WTC11 (cell line): ENCODE measurements at regions not wholly inside any gene's neighbourhood (a gene's known extent, or its start where the extent isn't known, plus 50 kb on each side); places are given as distances from the start of the nearest gene placed in this dataset.

Source experiments
- ATAC-seq: fragments of 200-7000 bp; cut with Tn5 transposase; 2 replicates; pipeline ENCODE4 v1.10.0; 2021; ENCODE audit warnings: mild to moderate bottlenecking, moderate library complexity
- CTCF ChIA-PET: fragments of 300-600 bp; sonication (Branson Sonifier 250); formaldehyde crosslinking; loops from one replicate; lab custom pipeline; 2021; ENCODE audit warnings: antibody characterized with exemption; lab: Charles Lee
- POLR2A ChIA-PET: fragments of 350-600 bp; sonication (Branson Sonifier 250); formaldehyde crosslinking; loops from one replicate; lab custom pipeline; 2021; ENCODE audit warnings: antibody characterized with exemption; lab: Charles Lee
- DNase-seq: peaks from one replicate; pipeline ENCODE4 v3.0.0; 2021; ENCODE audit warnings: low spot score
- H3K27ac Mint-ChIP-seq: 2 replicates; pipeline ENCODE4 v1.8.0; 2021; ENCODE audit warnings: mixed read lengths
- H3K27me3 Mint-ChIP-seq: 2 replicates; pipeline ENCODE4 v1.8.0; 2021; ENCODE audit warnings: low read depth, mild to moderate bottlenecking, moderate library complexity, mixed read lengths
- H3K36me3 Mint-ChIP-seq: 2 replicates; pipeline ENCODE4 v1.8.0; 2021; ENCODE audit warnings: mixed read lengths
- H3K4me1 Mint-ChIP-seq: 2 replicates; pipeline ENCODE4 v1.8.0; 2022; ENCODE audit warnings: mixed read lengths
- H3K4me3 Mint-ChIP-seq: 2 replicates; pipeline ENCODE4 v1.8.0; 2021; ENCODE audit warnings: mild to moderate bottlenecking, moderate library complexity, mixed read lengths
- H3K9me3 Mint-ChIP-seq: 2 replicates; pipeline ENCODE4 v1.8.0; 2021; ENCODE audit warnings: mixed read lengths
- CBFB ChIP-seq: sonication (generic); formaldehyde crosslinking; IDR thresholded peaks from 2 replicates; pipeline ENCODE4 v1.8.1; 2022; ENCODE audit warnings: mild to moderate bottlenecking, low read depth, missing genetic modification reagents
- FOXK1 ChIP-seq: sonication (generic); formaldehyde crosslinking; IDR thresholded peaks from 2 replicates; pipeline ENCODE4 v1.8.0; 2022; ENCODE audit warnings: mild to moderate bottlenecking, moderate library complexity, missing genetic modification reagents
- GABPB1 ChIP-seq: sonication (generic); formaldehyde crosslinking; IDR thresholded peaks from 2 replicates; pipeline ENCODE4 v1.8.1; 2023; ENCODE audit warnings: mild to moderate bottlenecking, missing genetic modification reagents
- JUN ChIP-seq: sonication (generic); formaldehyde crosslinking; IDR thresholded peaks from 2 replicates; pipeline ENCODE4 v1.8.0; 2023; ENCODE audit warnings: mild to moderate bottlenecking, missing genetic modification reagents
- MXD4 ChIP-seq: fragments of 250-450 bp; sonication (Bioruptor Pico); IDR thresholded peaks from 2 replicates; pipeline ENCODE4 v1.8.0; 2021; ENCODE audit warnings: mild to moderate bottlenecking, moderate library complexity, borderline replicate concordance
- NFATC4 ChIP-seq: fragments of 250-450 bp; sonication (Bioruptor Pico); IDR thresholded peaks from 2 replicates; pipeline ENCODE4 v1.9.0; 2021; ENCODE audit warnings: mild to moderate bottlenecking
- PRRX2 ChIP-seq: fragments of 250-450 bp; sonication (Bioruptor Pico); IDR thresholded peaks from 2 replicates; pipeline ENCODE4 v1.8.0; 2021; ENCODE audit warnings: mild to moderate bottlenecking
- RELA ChIP-seq: sonication (generic); formaldehyde crosslinking; IDR thresholded peaks from 2 replicates; pipeline ENCODE4 v1.8.1; 2022; ENCODE audit warnings: missing genetic modification reagents, mild to moderate bottlenecking, borderline replicate concordance
- SMAD3 ChIP-seq: sonication (generic); formaldehyde crosslinking; IDR thresholded peaks from 2 replicates; pipeline ENCODE4 v1.8.0; 2022; ENCODE audit warnings: missing genetic modification reagents, mild to moderate bottlenecking, borderline replicate concordance
- SOX15 ChIP-seq: fragments of 250-450 bp; sonication (Bioruptor Pico); IDR thresholded peaks from 2 replicates; pipeline ENCODE4 v1.9.0; 2021; ENCODE audit warnings: mild to moderate bottlenecking
- SP1 ChIP-seq: sonication (generic); formaldehyde crosslinking; conservative IDR thresholded peaks from 2 replicates; pipeline ENCODE4 v1.8.1; 2022; ENCODE audit warnings: missing genetic modification reagents
- TCF7 ChIP-seq: sonication (generic); formaldehyde crosslinking; IDR thresholded peaks from 2 replicates; pipeline ENCODE4 v1.8.0; 2022; ENCODE audit warnings: mild to moderate bottlenecking, low read depth, missing genetic modification reagents, moderate library complexity
- TEAD1 ChIP-seq: sonication (generic); formaldehyde crosslinking; IDR thresholded peaks from 2 replicates; pipeline ENCODE4 v1.8.0; 2022; ENCODE audit warnings: mild to moderate bottlenecking, missing genetic modification reagents
- ZNF121 ChIP-seq: sonication (generic); formaldehyde crosslinking; IDR thresholded peaks from 2 replicates; pipeline ENCODE4 v1.8.0; 2023; ENCODE audit warnings: missing genetic modification reagents
- ZNF317 ChIP-seq: sonication (generic); formaldehyde crosslinking; IDR thresholded peaks from 2 replicates; pipeline ENCODE4 v1.8.1; 2023; ENCODE audit warnings: low read depth, mild to moderate bottlenecking, moderate library complexity, missing genetic modification reagents, borderline replicate concordance
- ZNF396 ChIP-seq: fragments of 250-450 bp; sonication (Bioruptor Pico); IDR thresholded peaks from 2 replicates; pipeline ENCODE4 v1.8.0; 2021; ENCODE audit warnings: mild to moderate bottlenecking, moderate library complexity, borderline replicate concordance
- ZNF423 ChIP-seq: fragments of 250-450 bp; sonication (Bioruptor Pico); IDR thresholded peaks from 2 replicates; pipeline ENCODE4 v2.1.2; 2022; ENCODE audit warnings: mild to moderate bottlenecking, moderate library complexity
- TF ChIP-seq, protein P1 (sequence below): fragments of 250-450 bp; sonication (Bioruptor Pico); IDR thresholded peaks from 2 replicates; pipeline ENCODE4 v2.1.2; 2022; ENCODE audit warnings: mild to moderate bottlenecking, moderate library complexity
- TF ChIP-seq, protein P2 (sequence below): fragments of 250-450 bp; sonication (Bioruptor Pico); IDR thresholded peaks from 2 replicates; pipeline ENCODE4 v1.8.0; 2021; ENCODE audit warnings: mild to moderate bottlenecking
- TF ChIP-seq, protein P3 (sequence below): fragments of 250-450 bp; sonication (Bioruptor Pico); conservative IDR thresholded peaks from 2 replicates; pipeline ENCODE4 v1.9.0; 2021; ENCODE audit warnings: mild to moderate bottlenecking

DNA sequence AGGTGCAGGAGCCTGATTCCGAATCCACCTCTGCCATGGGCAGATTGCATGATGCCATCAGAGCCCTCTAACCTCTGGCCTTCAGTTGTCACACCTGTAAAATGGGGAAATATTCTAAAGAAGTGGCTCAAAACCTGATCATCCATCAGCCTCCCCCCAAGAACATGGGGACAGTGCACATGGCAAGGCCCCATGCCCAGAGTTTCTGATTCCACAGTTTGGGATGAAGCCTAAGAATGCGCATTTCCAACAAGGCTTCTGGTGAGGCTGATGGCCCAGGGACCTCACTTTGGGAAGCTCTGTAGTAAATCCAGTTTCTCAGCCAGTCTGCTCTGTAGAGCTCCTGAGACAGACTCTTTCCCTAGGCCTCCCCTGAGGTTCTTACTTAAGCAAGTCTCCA is 119.9 kb upstream of the CD93 start (continued):
- TF ChIP-seq CBFB (CRISPR knock-in tag): no peak
- no peak for TF ChIP-seq PRRX2 (CRISPR knock-in tag)
- TF ChIP-seq GABPB1 (CRISPR knock-in tag): no peak
- TF ChIP-seq JUN (CRISPR knock-in tag): no peak
- no peak for TF ChIP-seq FOXK1
- no peak for TF ChIP-seq RELA (CRISPR knock-in tag)
- no peak for TF ChIP-seq SMAD3 (CRISPR knock-in tag)
- no peak for TF ChIP-seq TCF7

DNA sequence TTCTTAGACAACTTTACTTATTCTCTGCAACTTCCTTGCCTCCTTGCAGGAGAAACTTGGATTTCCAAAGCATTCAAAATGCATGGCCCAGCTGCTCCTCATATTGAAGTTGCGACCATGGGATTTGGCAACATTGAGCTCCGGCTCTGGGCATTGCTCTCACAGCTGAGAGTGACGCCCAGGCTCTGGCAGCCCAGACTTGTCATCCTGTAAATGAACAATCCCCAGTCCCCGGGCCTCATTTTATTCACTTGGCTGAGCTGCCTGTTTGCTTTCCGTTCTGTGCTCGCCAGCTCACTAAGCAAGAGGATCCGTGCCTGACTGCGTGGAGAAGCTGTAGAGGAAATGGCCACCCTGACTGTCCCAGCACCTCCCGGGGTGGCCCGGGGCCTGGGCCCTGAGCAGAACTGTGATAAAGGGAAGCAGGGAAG is 119.5 kb upstream of the CD93 start:
- Mint-ChIP-seq H3K4me1 (peaks cover 30% of the 10 kb centered on the region), H3K27me3 (peaks cover 35% of the 10 kb centered on the region), H3K36me3 (no peaks in the 10 kb centered on the region), H3K27ac (no peak overlapping the region), H3K9me3 (no peaks in the 10 kb centered on the region), H3K4me3 (peak overlapping the region; percentile 5)
- ChIA-PET POLR2A (no interaction called here), CTCF (interaction anchor here (0.8 to 3.1 kb wide), 15 partner anchors 16 to 1147 kb away, joined by 3 to 31 read pairs (median 4); no protein-coding TSS in a partner anchor)
- TF ChIP-seq CBFB (CRISPR knock-in tag) (no peak), ZNF121 (CRISPR knock-in tag) (no peak), SP1 (no peak)
- ATAC-seq (peak; percentile 40), DNase-seq (peak; percentile 26)

DNA sequence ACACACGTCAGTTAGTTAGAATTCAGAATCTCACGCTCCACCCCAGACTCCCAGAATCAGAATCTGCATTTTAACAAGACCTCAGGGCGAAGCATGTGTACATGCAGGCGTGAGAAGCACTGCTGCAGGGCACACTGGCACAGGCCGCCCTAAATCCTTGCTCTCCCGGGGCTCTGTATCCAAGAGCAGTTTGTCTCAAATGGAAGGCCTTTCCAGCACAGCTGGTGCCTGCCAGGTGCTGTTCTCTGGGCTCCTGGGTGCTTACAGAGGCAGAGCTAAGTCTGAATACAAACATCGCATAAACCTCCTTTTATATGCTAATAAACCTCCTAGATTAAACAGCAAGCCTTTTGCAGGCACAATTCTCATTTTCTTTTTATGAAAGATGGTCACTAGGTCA is 119.1 kb upstream of the CD93 start:
- H3K27me3 Mint-ChIP-seq: peaks cover 33% of the 10 kb centered on the region
- no peak for DNase-seq
- H3K9me3 Mint-ChIP-seq: no peaks in the 10 kb centered on the region
- peak; percentile 50 for ATAC-seq
- CTCF ChIA-PET: interaction anchor here (0.7 to 3.1 kb wide), 15 partner anchors 18 to 1147 kb away, joined by 3 to 31 read pairs (median 4); no protein-coding TSS in a partner anchor
- peak; percentile 14; the same call in 1 of the 2 replicates for TF ChIP-seq ZNF423 (CRISPR knock-in tag)
- no peak for TF ChIP-seq ZNF396 (CRISPR knock-in tag)
- H3K36me3 Mint-ChIP-seq: no peaks in the 10 kb centered on the region
- H3K27ac Mint-ChIP-seq: no peak overlapping the region
- peaks cover 30% of the 10 kb centered on the region for H3K4me1 Mint-ChIP-seq
- POLR2A ChIA-PET: no interaction called here
- peak overlapping the region; percentile 5 for H3K4me3 Mint-ChIP-seq

DNA sequence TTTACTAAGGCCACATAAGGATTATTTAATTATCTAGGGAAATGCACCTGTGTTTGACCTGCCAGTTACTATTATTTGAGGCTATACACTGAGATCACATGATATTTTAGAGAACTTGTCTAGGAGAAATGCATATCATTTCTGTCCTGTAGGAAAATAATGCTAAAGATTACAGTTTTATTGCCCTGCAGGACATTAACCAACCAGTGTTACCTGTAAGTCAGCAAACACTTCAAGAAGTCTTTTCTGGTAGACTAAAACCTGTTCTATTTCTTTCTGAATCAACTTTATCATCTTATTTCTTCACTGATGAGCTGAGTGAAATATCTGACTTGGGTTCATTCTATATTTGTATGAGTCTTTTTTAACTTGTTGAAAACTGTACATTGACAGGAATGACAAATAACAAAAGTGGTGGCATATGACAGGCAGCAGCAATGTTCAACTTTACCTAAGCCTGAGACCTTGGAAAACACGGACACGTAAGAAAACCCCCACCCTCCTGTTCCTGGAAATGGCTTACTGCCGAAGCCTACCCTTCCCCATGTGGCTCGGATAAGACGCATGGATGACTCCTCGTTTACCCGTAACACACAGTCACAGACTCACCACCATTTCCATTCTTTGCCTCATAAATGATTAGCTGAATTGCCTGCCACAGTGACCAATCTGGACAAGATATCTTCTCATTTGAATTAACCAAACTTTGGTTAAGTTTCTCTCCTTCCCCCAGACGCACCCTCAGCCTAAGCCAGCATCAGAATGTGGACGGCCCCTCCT is 118.0 kb upstream of the CD93 start:
- Mint-ChIP-seq H3K27me3 (peaks cover 25% of the 10 kb centered on the region), H3K4me3 (0 out of 2 replicates have a peak overlapping the region, but pooled peaks have one; percentile 16)
- CTCF ChIA-PET: interaction anchor here (2.4 to 2.7 kb wide), 3 partner anchors 31 to 153 kb away, joined by 12 to 31 read pairs (median 15); no protein-coding TSS in a partner anchor

More for the DNA sequence above, 118.0 kb upstream of the CD93 start:
- Mint-ChIP-seq H3K9me3 (no peaks in the 10 kb centered on the region), H3K4me1 (peaks cover 30% of the 10 kb centered on the region), H3K36me3 (no peaks in the 10 kb centered on the region), H3K27ac (no peak overlapping the region)
- TF ChIP-seq JUN (CRISPR knock-in tag): no peak
- TF ChIP-seq MXD4 (CRISPR knock-in tag): no peak
- TF ChIP-seq, protein P1, sequence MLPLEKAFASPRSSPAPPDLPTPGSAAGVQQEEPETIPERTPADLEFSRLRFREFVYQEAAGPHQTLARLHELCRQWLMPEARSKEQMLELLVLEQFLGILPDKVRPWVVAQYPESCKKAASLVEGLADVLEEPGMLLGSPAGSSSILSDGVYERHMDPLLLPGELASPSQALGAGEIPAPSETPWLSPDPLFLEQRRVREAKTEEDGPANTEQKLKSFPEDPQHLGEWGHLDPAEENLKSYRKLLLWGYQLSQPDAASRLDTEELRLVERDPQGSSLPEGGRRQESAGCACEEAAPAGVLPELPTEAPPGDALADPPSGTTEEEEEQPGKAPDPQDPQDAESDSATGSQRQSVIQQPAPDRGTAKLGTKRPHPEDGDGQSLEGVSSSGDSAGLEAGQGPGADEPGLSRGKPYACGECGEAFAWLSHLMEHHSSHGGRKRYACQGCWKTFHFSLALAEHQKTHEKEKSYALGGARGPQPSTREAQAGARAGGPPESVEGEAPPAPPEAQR (CRISPR knock-in tag): no peak
- no peak for TF ChIP-seq SOX15
- no peak for TF ChIP-seq PRRX2 (CRISPR knock-in tag)
- TF ChIP-seq, protein P2, sequence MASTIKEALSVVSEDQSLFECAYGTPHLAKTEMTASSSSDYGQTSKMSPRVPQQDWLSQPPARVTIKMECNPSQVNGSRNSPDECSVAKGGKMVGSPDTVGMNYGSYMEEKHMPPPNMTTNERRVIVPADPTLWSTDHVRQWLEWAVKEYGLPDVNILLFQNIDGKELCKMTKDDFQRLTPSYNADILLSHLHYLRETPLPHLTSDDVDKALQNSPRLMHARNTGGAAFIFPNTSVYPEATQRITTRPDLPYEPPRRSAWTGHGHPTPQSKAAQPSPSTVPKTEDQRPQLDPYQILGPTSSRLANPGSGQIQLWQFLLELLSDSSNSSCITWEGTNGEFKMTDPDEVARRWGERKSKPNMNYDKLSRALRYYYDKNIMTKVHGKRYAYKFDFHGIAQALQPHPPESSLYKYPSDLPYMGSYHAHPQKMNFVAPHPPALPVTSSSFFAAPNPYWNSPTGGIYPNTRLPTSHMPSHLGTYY: no peak
- no peak for TF ChIP-seq TEAD1
- no peak for TF ChIP-seq RELA (CRISPR knock-in tag)
- no peak for TF ChIP-seq ZNF317
- TF ChIP-seq, protein P3, sequence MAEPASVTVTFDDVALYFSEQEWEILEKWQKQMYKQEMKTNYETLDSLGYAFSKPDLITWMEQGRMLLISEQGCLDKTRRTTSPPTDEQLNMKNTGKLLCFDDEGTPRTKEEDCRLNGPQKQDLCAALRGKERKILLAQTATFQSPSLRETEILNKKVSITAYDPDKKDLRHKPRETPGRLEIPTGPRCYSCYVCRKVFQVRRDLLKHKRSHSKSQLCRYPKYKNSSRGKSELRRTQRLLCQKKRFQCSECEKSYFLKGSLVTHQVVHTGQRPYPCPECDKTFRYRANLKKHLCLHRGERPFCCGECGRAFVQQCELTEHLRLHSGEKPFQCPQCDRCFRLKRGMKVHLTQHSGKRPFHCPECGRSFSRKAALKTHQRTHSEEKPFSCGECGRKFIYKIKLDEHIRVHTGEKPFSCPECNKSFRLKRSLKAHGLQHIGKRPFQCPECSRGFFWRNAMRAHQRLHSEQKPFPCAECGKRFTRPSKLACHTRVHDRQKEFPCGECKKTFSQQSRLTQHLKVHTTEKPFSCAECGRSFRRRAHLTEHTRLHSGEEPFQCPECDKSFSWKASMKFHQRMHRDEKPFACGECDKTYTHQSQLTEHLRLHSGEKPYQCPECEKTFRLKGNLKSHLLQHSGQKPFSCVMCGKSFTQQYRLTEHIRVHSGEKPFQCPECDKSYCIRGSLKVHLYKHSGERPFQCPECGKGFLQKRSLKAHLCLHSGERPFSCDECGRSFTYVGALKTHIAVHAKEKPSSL (CRISPR knock-in tag): no peak
- TF ChIP-seq NFATC4 (CRISPR knock-in tag): no peak
- no peak for DNase-seq
- ATAC-seq: no peak
- POLR2A ChIA-PET: no interaction called here
